ENCODE measurements at regions not wholly inside any gene's neighbourhood (a gene's known extent, or its start where the extent isn't known, plus 50 kb on each side); places are given as distances from the start of the nearest gene placed in this dataset.

DNA sequence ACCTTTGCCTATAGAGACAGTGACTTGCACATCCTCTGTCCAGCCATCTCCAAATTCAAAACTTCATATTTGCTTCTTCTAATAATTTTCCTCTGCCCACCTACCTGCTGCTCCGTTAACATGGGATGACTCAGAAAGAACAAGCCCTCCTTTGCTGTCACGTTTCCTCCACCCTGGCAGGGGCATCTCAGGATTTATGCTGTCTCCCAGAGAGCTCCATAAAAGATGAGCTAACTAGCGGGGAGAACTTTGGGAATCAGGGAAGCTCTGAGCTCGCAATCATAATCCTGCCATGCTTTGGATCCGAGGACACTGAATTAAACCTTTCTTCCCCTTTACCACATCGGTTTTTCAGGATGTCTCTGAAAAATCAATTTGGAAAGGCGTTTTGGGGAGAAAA lies 78.4 kb upstream of the FSTL4 start:
- Histone ChIP-seq H3K4me2 (ENCODE audit: low read length) (no peak overlapping the region), H3K9ac (ENCODE audit: low read length) (no peak overlapping the region), H4K20me1 (ENCODE audit: insufficient read depth, low read length) (no peaks in the 10 kb centered on the region), H3K9me3 (ENCODE audit: insufficient read depth, low read length) (no peaks in the 10 kb centered on the region), H3K27me3 (ENCODE audit: low read depth, low read length) (0 out of 2 replicates have a peak, but pooled peaks cover 10% of the 10 kb centered on the region), H2AFZ (ENCODE audit: low read depth, low read length) (no peak overlapping the region), H3K4me1 (ENCODE audit: low read length) (peaks cover 25% of the 10 kb centered on the region), H3K27ac (ENCODE audit: low read length) (no peak overlapping the region), H3K36me3 (replicated peaks; ENCODE audit: low read depth, low read length) (no peaks in the 10 kb centered on the region), H3K4me3 (ENCODE audit: low read length) (no peak overlapping the region), H3K79me2 (ENCODE audit: low read length) (no peaks in the 10 kb centered on the region)
- TF ChIP-seq, protein P1, sequence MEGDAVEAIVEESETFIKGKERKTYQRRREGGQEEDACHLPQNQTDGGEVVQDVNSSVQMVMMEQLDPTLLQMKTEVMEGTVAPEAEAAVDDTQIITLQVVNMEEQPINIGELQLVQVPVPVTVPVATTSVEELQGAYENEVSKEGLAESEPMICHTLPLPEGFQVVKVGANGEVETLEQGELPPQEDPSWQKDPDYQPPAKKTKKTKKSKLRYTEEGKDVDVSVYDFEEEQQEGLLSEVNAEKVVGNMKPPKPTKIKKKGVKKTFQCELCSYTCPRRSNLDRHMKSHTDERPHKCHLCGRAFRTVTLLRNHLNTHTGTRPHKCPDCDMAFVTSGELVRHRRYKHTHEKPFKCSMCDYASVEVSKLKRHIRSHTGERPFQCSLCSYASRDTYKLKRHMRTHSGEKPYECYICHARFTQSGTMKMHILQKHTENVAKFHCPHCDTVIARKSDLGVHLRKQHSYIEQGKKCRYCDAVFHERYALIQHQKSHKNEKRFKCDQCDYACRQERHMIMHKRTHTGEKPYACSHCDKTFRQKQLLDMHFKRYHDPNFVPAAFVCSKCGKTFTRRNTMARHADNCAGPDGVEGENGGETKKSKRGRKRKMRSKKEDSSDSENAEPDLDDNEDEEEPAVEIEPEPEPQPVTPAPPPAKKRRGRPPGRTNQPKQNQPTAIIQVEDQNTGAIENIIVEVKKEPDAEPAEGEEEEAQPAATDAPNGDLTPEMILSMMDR (IDR thresholded peaks at IDR 0.05; ENCODE audit: low read depth, low read length): no peak
- TF ChIP-seq EZH2phosphoT487 (IDR thresholded peaks at IDR 0.05; ENCODE audit: low read depth): no peak

DNA sequence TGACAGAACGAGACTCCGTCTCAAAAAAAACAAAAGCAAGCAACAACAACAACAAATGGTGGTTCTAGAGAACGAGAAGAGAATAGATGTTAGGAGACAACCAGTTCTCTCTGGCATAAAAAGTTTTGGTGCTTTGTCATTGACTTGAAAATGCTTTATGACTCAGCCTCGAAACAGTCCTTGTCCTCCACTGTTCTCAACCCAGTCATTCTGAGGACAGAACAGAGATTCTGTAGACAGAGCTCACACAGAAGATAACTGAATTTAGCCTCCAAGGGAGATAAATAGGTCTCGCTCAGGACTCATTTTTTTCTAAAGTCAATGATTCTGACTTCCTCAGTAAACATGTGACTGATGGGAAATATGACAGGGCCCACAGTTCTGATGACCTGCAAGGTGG lies 76.0 kb upstream of the FSTL4 start:
- H4K20me1 ChIP-seq (ENCODE audit: insufficient read depth, low read length): no peaks in the 10 kb centered on the region
- no peaks in the 10 kb centered on the region for H3K79me2 ChIP-seq (ENCODE audit: low read length)
- H3K4me3 ChIP-seq (ENCODE audit: low read length): no peak overlapping the region
- no peak overlapping the region for H3K9ac ChIP-seq (ENCODE audit: low read length)
- H3K27me3 ChIP-seq (ENCODE audit: low read depth, low read length): 0 out of 2 replicates have a peak, but pooled peaks cover 10% of the 10 kb centered on the region
- H3K36me3 ChIP-seq (replicated peaks; ENCODE audit: low read depth, low read length): no peaks in the 10 kb centered on the region
- H2AFZ ChIP-seq (ENCODE audit: low read depth, low read length): peak overlapping the region; percentile 60; the same call in 1 of the 2 replicates
- H3K27ac ChIP-seq (ENCODE audit: low read length): peak overlapping the region; percentile 30; the same call in 1 of the 2 replicates
- H3K4me2 ChIP-seq (ENCODE audit: low read length): peak overlapping the region; percentile 40
- H3K4me1 ChIP-seq (ENCODE audit: low read length): peaks cover 9% of the 10 kb centered on the region
- H3K9me3 ChIP-seq (ENCODE audit: insufficient read depth, low read length): no peaks in the 10 kb centered on the region
- no peak for TF ChIP-seq EZH2phosphoT487 (IDR thresholded peaks at IDR 0.05; ENCODE audit: low read depth)

DNA sequence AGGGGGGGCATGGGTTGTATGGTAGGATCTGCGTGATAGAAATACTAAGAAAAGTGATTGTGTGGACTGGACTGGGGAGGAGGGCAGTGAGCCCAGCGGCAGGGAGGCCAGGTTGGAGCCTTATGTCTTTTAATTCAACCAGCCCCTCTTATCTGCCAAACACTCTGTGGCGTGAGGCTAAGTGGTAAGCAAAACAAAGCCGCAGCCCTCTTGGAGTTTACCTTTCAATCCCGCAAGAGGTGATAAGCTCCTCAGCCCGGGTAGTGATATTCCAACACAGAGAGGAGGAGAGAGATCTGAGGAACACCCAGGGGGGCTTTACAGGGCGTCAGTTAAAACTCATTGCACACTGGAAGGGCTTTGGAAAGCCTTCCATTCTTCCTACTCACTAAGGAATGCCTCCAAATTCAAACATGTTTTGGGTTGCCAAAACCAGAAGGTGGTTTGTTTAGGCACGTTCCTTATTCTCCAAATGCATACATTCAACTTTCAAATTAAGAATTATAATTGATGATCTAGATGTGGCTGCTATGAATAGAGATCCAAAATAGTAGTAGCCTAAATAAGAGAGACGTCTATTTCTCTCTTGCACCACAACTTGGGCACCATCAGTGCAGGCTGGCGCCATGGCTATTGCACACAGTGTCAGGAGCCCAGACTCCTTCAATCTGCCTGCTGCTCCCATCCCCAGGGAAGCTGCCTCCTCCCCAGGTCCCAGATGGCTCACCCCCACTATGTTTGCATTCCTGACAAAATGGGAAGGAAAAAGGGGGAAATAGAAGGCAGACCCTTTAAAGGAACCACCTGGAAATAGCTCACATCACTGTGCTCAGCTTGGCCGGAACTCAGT lies 75.1 kb upstream of the FSTL4 start:
- H3K27me3 ChIP-seq (ENCODE audit: low read depth, low read length): 0 out of 2 replicates have a peak, but pooled peaks cover 10% of the 10 kb centered on the region
- H3K36me3 ChIP-seq (replicated peaks; ENCODE audit: low read depth, low read length): no peaks in the 10 kb centered on the region
- no peaks in the 10 kb centered on the region for H4K20me1 ChIP-seq (ENCODE audit: insufficient read depth, low read length)
- H2AFZ ChIP-seq (ENCODE audit: low read depth, low read length): no peak overlapping the region
- TF ChIP-seq, protein P1 (IDR thresholded peaks at IDR 0.05; ENCODE audit: low read depth, low read length): no peak
- TF ChIP-seq EZH2phosphoT487 (IDR thresholded peaks at IDR 0.05; ENCODE audit: low read depth): no peak
- no peak overlapping the region for H3K9ac ChIP-seq (ENCODE audit: low read length)
- no peak overlapping the region for H3K4me3 ChIP-seq (ENCODE audit: low read length)
- H3K79me2 ChIP-seq (ENCODE audit: low read length): no peaks in the 10 kb centered on the region
- H3K27ac ChIP-seq (ENCODE audit: low read length): no peak overlapping the region
- no peak overlapping the region for H3K4me2 ChIP-seq (ENCODE audit: low read length)
- no peaks in the 10 kb centered on the region for H3K9me3 ChIP-seq (ENCODE audit: insufficient read depth, low read length)
- H3K4me1 ChIP-seq (ENCODE audit: low read length): peaks cover 9% of the 10 kb centered on the region

DNA sequence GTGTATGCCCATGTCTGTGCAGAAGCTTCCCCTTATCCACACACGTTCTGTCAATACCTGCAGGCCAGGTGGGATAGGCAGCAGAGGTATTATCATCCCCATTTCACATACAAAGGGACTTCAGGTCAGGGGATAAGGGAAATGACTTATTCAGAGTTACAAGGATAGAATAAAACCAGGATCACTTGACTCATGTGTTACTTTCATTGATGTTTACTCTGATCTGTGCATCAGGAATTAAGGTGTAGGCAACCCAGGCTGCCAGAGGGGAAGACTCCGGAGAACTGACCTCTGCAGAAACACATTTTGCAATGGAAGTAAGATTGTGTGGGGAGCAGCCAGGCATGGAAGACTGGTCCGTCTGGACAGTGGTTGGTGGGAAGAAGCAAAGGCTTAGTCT lies 74.2 kb upstream of the FSTL4 start:
- Histone ChIP-seq H3K36me3 (replicated peaks; ENCODE audit: low read depth, low read length) (no peaks in the 10 kb centered on the region), H3K27me3 (ENCODE audit: low read depth, low read length) (0 out of 2 replicates have a peak, but pooled peaks cover 10% of the 10 kb centered on the region), H3K4me3 (ENCODE audit: low read length) (no peak overlapping the region), H3K4me2 (ENCODE audit: low read length) (no peak overlapping the region), H3K4me1 (ENCODE audit: low read length) (peaks cover 9% of the 10 kb centered on the region), H3K79me2 (ENCODE audit: low read length) (no peaks in the 10 kb centered on the region), H2AFZ (ENCODE audit: low read depth, low read length) (no peak overlapping the region), H3K9ac (ENCODE audit: low read length) (no peak overlapping the region), H3K9me3 (ENCODE audit: insufficient read depth, low read length) (no peaks in the 10 kb centered on the region), H3K27ac (ENCODE audit: low read length) (no peak overlapping the region), H4K20me1 (ENCODE audit: insufficient read depth, low read length) (no peaks in the 10 kb centered on the region)
- TF ChIP-seq, protein P1 (IDR thresholded peaks at IDR 0.05; ENCODE audit: low read depth, low read length): no peak
- no peak for TF ChIP-seq EZH2phosphoT487 (IDR thresholded peaks at IDR 0.05; ENCODE audit: low read depth)

Measured in OCI-LY3 (cell line).